HUES6 (cell line): ENCODE measurements at regions not wholly inside any gene's neighbourhood (a gene's known extent, or its start where the extent isn't known, plus 50 kb on each side); places are given as distances from the start of the nearest gene placed in this dataset.
"Not testable (repeated sequence)": the region's sequence is repeated elsewhere in the genome, so short reads cannot be mapped to it uniquely, and the experiment has no call there.

ENCODE experiments used
- H3K27ac ChIP-seq: 2 replicates; pipeline ENCODE4 v1.7.0; 2013; ENCODE audit warnings: low read depth, mild to moderate bottlenecking, low read length, inconsistent platforms
- H3K27me3 ChIP-seq: 2 replicates; pipeline ENCODE4 v1.6.1; 2013; ENCODE audit warnings: low read length; ENCODE audit not compliant: control insufficient read depth, insufficient read depth
- H3K36me3 ChIP-seq: 2 replicates; pipeline ENCODE4 v1.6.1; 2013; ENCODE audit warnings: low read length; ENCODE audit not compliant: control insufficient read depth, insufficient read depth
- H3K4me1 ChIP-seq: 2 replicates; pipeline ENCODE4 v1.6.1; 2013; ENCODE audit warnings: low read length; ENCODE audit not compliant: control insufficient read depth, insufficient read depth
- H3K4me3 ChIP-seq: 2 replicates; pipeline ENCODE4 v1.5.1; 2013; ENCODE audit warnings: low read depth, low read length
- H3K9ac ChIP-seq: one replicate; pipeline ENCODE4 v1.6.1; 2013; ENCODE audit warnings: mild to moderate bottlenecking, low read length
- H3K9me3 ChIP-seq: 2 replicates; pipeline ENCODE4 v1.6.1; 2013; ENCODE audit warnings: low read depth, low read length; ENCODE audit not compliant: control insufficient read depth, insufficient read depth

GRCh38 chr11:21711341-21711740 is 481.5 kb upstream of the ANO5 start:
- Histone ChIP-seq H3K27me3 (no peaks in the 10 kb centered on the region), H3K27ac (no peak overlapping the region), H3K36me3 (no peaks in the 10 kb centered on the region), H3K9me3 (no peaks in the 10 kb centered on the region), H3K4me1 (no peaks in the 10 kb centered on the region), H3K9ac (no peak overlapping the region), H3K4me3 (no peak overlapping the region)

DNA sequence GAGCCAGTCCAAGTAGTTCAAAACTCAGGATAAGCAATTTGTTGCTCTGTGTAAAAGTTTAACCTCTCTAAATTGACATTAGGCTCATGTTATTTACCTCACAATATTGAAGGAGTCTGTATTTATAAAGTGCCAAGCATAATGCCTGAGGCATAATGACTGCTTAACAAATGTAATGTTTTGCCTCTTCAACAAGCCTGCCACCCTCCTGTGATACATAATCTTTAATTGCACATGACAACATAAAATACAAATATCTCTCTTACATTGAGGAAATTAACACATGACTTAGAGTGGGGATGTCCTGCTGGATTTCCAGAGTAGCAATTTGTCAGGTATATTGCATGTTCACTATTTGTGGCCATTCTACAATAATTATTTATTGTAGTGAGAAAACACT is 469.2 kb upstream of the ANO5 start:
- no peaks in the 10 kb centered on the region for H3K27me3 ChIP-seq
- H3K9ac ChIP-seq = no peak overlapping the region
- H3K4me1 ChIP-seq = no peaks in the 10 kb centered on the region
- no peaks in the 10 kb centered on the region for H3K9me3 ChIP-seq
- H3K27ac ChIP-seq = no peak overlapping the region
- H3K36me3 ChIP-seq = no peaks in the 10 kb centered on the region
- no peak overlapping the region for H3K4me3 ChIP-seq

- no peak overlapping the region for H3K27ac ChIP-seq
- H3K27me3 ChIP-seq = no peaks in the 10 kb centered on the region
- no peaks in the 10 kb centered on the region for H3K36me3 ChIP-seq
- H3K9ac ChIP-seq = no peak overlapping the region
- no peaks in the 10 kb centered on the region for H3K4me1 ChIP-seq
- H3K9me3 ChIP-seq = no peaks in the 10 kb centered on the region
- H3K4me3 ChIP-seq = no peak overlapping the region
Observed at GRCh38 chr11:21727102-21727501, 465.8 kb upstream of the ANO5 start.

DNA sequence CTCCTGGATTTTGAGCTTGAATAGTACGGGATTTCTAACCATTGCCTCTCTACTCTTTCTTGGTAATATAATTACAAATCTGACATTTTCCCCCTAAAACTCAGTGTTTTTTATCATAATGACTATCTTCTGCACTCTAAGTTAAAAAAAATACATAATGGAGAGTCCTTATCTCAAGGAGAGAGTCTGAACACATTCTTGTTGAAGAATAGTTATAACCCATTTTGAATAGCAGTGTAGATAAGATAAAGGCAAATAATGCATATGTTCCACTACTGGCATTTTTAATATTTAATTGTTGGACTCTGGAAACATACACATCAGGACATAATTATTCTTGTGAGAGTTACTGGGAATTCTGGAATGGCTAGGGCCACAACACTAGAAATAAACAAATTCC is 456.5 kb upstream of the ANO5 start:
- Histone ChIP-seq H3K9ac (no peak overlapping the region), H3K4me3 (no peak overlapping the region), H3K36me3 (no peaks in the 10 kb centered on the region), H3K9me3 (peaks cover 5% of the 10 kb centered on the region; the same call in 1 of the 2 replicates), H3K4me1 (no peaks in the 10 kb centered on the region), H3K27ac (no peak overlapping the region), H3K27me3 (no peaks in the 10 kb centered on the region)

GRCh38 chr11:21752475-21753243 is 440.2 kb upstream of the ANO5 start:
- not testable (repeated sequence) for H3K27me3 ChIP-seq, H3K9me3 ChIP-seq, H3K27ac ChIP-seq, H3K9ac ChIP-seq, H3K36me3 ChIP-seq, H3K4me1 ChIP-seq
- peak overlapping the region; percentile 50 for H3K4me3 ChIP-seq

GRCh38 chr11:21753244-21753767 is 439.6 kb upstream of the ANO5 start:
- not testable (repeated sequence) for H3K9ac ChIP-seq, H3K27ac ChIP-seq, H3K4me1 ChIP-seq, H3K36me3 ChIP-seq, H3K27me3 ChIP-seq, H3K9me3 ChIP-seq
- peak overlapping the region; percentile 50 for H3K4me3 ChIP-seq

DNA sequence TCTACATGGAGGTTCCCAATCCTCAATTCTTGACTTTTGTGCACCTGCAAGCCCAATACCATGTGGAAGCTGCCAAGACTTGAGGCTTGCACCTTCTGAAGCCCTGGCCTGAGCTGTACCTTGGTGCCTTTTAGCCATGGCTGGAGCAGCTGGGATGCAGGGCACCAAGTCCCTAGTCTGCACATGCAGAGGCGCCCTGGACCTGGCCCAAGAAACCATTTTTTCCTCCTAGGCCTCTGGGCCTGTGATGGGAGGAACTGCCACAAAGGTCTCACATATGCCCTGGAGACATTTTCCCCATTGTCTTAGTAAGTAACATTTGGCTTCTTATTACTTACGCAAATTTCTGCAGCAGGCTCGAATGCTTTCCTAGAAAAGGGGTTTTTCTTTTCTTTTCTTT is 431.9 kb upstream of the ANO5 start:
- H3K4me3 ChIP-seq = no peak overlapping the region
- H3K27me3 ChIP-seq = no peaks in the 10 kb centered on the region
- H3K9me3 ChIP-seq = peaks cover 32% of the 10 kb centered on the region
- no peak overlapping the region for H3K9ac ChIP-seq
- no peaks in the 10 kb centered on the region for H3K4me1 ChIP-seq
- no peaks in the 10 kb centered on the region for H3K36me3 ChIP-seq
- H3K27ac ChIP-seq = no peak overlapping the region

DNA sequence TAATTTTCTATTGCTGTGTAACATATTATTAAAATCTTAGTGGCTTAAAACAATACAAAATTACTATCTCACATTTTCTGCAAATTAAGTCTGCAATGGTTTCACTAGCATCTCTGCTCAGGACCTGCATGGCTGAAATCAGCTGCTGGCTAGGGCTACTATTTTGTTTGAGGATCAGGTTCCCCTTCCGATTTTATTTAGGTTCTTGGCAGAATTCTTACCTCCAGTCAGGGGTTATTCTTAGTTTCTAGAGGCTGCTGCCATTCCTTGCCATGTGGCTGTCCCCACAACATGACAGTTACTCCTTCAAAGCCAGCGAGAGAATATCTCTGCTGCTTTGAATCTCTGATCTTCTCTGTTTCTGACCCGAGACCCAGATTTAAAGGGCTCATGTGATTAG is 424.5 kb upstream of the ANO5 start:
- Histone ChIP-seq H3K4me1 (no peaks in the 10 kb centered on the region), H3K9ac (no peak overlapping the region), H3K4me3 (no peak overlapping the region), H3K27ac (no peak overlapping the region), H3K36me3 (no peaks in the 10 kb centered on the region), H3K9me3 (no peaks in the 10 kb centered on the region), H3K27me3 (no peaks in the 10 kb centered on the region)

DNA sequence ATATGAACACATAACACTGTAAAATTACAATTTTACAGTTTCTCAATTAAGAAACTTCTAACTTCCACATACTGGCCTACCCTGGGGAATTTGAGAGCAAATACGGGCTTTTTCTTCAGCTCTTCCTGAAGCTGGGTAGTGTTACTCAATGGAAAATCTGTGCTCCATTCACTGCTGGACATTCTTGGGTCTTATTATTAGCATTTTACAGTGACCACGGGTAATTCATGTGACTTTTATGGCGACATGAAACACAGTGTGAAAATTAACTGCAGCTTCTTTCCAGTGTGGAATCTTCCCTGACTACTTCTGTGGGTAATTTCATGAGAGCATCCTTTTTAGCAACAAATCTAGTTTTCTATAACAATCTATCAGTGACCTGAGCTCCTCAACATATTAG is 423.7 kb upstream of the ANO5 start:
- H3K9me3 ChIP-seq = no peaks in the 10 kb centered on the region
- no peaks in the 10 kb centered on the region for H3K36me3 ChIP-seq
- no peaks in the 10 kb centered on the region for H3K27me3 ChIP-seq

DNA sequence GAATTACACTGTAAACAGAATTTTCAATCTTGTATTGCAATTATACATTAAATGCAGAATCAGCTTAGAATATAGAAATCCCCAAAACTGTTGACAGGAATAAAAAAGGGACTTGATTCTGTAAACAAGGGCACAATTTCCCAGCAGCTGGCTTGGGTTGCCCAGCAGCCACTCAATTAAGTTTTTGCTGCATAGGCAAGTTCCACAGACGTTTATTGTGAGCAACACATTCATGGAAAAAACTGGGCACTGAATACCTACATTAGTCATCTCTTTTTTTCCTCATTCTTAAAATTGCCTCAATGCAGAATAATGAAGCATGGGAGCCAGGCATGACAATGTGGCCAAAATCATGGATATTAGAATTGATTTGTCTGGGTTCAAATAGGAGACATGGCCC is 421.8 kb upstream of the ANO5 start:
- Histone ChIP-seq H3K27me3 (no peaks in the 10 kb centered on the region), H3K4me1 (no peaks in the 10 kb centered on the region), H3K9ac (no peak overlapping the region), H3K9me3 (no peaks in the 10 kb centered on the region), H3K27ac (no peak overlapping the region), H3K4me3 (no peak overlapping the region), H3K36me3 (no peaks in the 10 kb centered on the region)

More for the DNA sequence above, 423.7 kb upstream of the ANO5 start:
- no peaks in the 10 kb centered on the region for H3K4me1 ChIP-seq
- H3K4me3 ChIP-seq = no peak overlapping the region
- H3K27ac ChIP-seq = no peak overlapping the region
- H3K9ac ChIP-seq = no peak overlapping the region

- H3K36me3 ChIP-seq = no peaks in the 10 kb centered on the region
Observed at GRCh38 chr11:21774212-21774611, 418.7 kb upstream of the ANO5 start.

More at GRCh38 chr11:21774212-21774611, 418.7 kb upstream of the ANO5 start:
- H3K4me1 ChIP-seq = no peaks in the 10 kb centered on the region
- no peaks in the 10 kb centered on the region for H3K9me3 ChIP-seq
- H3K27ac ChIP-seq = no peak overlapping the region
- no peaks in the 10 kb centered on the region for H3K27me3 ChIP-seq
- no peak overlapping the region for H3K4me3 ChIP-seq
- H3K9ac ChIP-seq = no peak overlapping the region
